Activated CD8-positive, alpha-beta T cell treated with anti-CD3 and anti-CD28 coated beads, Interleukin-2, amount 10 ng/mL, durations not matched to agents 7 days and 5 days (primary cell): ENCODE measurements at regions not wholly inside any gene's neighbourhood (a gene's known extent, or its start where the extent isn't known, plus 50 kb on each side); places are given as distances from the start of the nearest gene placed in this dataset.

ENCODE experiments used
- ATAC-seq: fragments of 150-1000 bp; cut with Tn5 transposase; one replicate; pipeline ENCODE4 v1.10.0; 2021; ENCODE audit warnings: moderate library complexity
- CTCF ChIA-PET: fragments of 350-600 bp; sonication (Branson Sonifier 250); formaldehyde crosslinking; loops from one replicate; lab custom pipeline; 2021; ENCODE audit warnings: antibody characterized with exemption; lab: Charles Lee
- POLR2A ChIA-PET: fragments of 350-600 bp; sonication (Branson Sonifier 250); formaldehyde crosslinking; loops from one replicate; lab custom pipeline; 2021; ENCODE audit warnings: antibody characterized with exemption; lab: Charles Lee
- DNase-seq: peaks from one replicate; pipeline ENCODE4 v3.0.0-alpha.2; 2020
- H3K27ac Mint-ChIP-seq: one replicate; pipeline ENCODE4 v1.8.0; 2021; ENCODE audit warnings: mild to moderate bottlenecking, mixed read lengths
- H3K27me3 Mint-ChIP-seq: one replicate; pipeline ENCODE4 v1.8.0; 2021; ENCODE audit warnings: low read depth, mixed read lengths
- H3K36me3 Mint-ChIP-seq: one replicate; pipeline ENCODE4 v1.8.0; 2021; ENCODE audit warnings: low read depth, mixed read lengths
- H3K4me1 Mint-ChIP-seq: one replicate; pipeline ENCODE4 v1.8.0; 2021; ENCODE audit warnings: low read depth, mixed read lengths
- H3K4me3 Mint-ChIP-seq: one replicate; pipeline ENCODE4 v1.8.0; 2021; ENCODE audit warnings: mild to moderate bottlenecking, mixed read lengths
- H3K9me3 Mint-ChIP-seq: one replicate; pipeline ENCODE4 v1.8.0; 2022; ENCODE audit warnings: mixed read lengths; ENCODE audit not compliant: insufficient read depth

- Mint-ChIP-seq H3K9me3 (no peaks in the 10 kb centered on the region), H3K36me3 (no peaks in the 10 kb centered on the region), H3K4me3 (no peak overlapping the region), H3K27me3 (peaks cover 12% of the 10 kb centered on the region), H3K4me1 (no peaks in the 10 kb centered on the region), H3K27ac (no peak overlapping the region)
- ChIA-PET CTCF (no interaction called here), POLR2A (no interaction called here)
- ATAC-seq = no peak
- no peak for DNase-seq
These were observed 102.8 kb upstream of the PFN2 start for GRCh38 chr3:150073513-150073912.

- Mint-ChIP-seq H3K9me3 (no peaks in the 10 kb centered on the region), H3K27ac (no peak overlapping the region), H3K4me1 (no peaks in the 10 kb centered on the region), H3K27me3 (peaks cover 12% of the 10 kb centered on the region), H3K36me3 (no peaks in the 10 kb centered on the region), H3K4me3 (no peak overlapping the region)
- POLR2A ChIA-PET = no interaction called here
- DNase-seq (no peak), ATAC-seq (no peak)
- CTCF ChIA-PET = no interaction called here
These were observed 102.3 kb upstream of the PFN2 start for GRCh38 chr3:150073031-150073430.

- POLR2A ChIA-PET = no interaction called here
- no peaks in the 10 kb centered on the region for H3K4me1 Mint-ChIP-seq
- no peaks in the 10 kb centered on the region for H3K36me3 Mint-ChIP-seq
- no peak overlapping the region for H3K4me3 Mint-ChIP-seq
- H3K27me3 Mint-ChIP-seq = peaks cover 12% of the 10 kb centered on the region
- no peak for ATAC-seq
- CTCF ChIA-PET = no interaction called here
- H3K27ac Mint-ChIP-seq = no peak overlapping the region
- no peaks in the 10 kb centered on the region for H3K9me3 Mint-ChIP-seq
- DNase-seq = no peak
These were observed 101.9 kb upstream of the PFN2 start for GRCh38 chr3:150072576-150072975.

GRCh38 chr3:150070271-150070670 is 99.6 kb upstream of the PFN2 start:
- no peak for DNase-seq
- Mint-ChIP-seq H3K36me3 (no peaks in the 10 kb centered on the region), H3K4me3 (no peak overlapping the region), H3K4me1 (no peaks in the 10 kb centered on the region), H3K27me3 (peaks cover 12% of the 10 kb centered on the region), H3K9me3 (no peaks in the 10 kb centered on the region), H3K27ac (no peak overlapping the region)
- ATAC-seq = no peak
- ChIA-PET POLR2A (interaction anchor here (0.6 kb wide), 1 partner anchor 384 kb away, joined by 4 read pairs; no protein-coding TSS in a partner anchor), CTCF (no interaction called here)

- ChIA-PET CTCF (no interaction called here), POLR2A (interaction anchor here (0.6 kb wide), 1 partner anchor 385 kb away, joined by 4 read pairs; no protein-coding TSS in a partner anchor)
- DNase-seq = no peak
- Mint-ChIP-seq H3K27ac (no peak overlapping the region), H3K4me1 (no peaks in the 10 kb centered on the region), H3K4me3 (no peak overlapping the region), H3K36me3 (no peaks in the 10 kb centered on the region), H3K9me3 (no peaks in the 10 kb centered on the region), H3K27me3 (peaks cover 14% of the 10 kb centered on the region)
- ATAC-seq = no peak
These were observed 98.9 kb upstream of the PFN2 start for GRCh38 chr3:150069633-150070032.

GRCh38 chr3:150069154-150069527 is 98.4 kb upstream of the PFN2 start:
- no peak overlapping the region for H3K27ac Mint-ChIP-seq
- H3K9me3 Mint-ChIP-seq = no peaks in the 10 kb centered on the region
- ATAC-seq (no peak), DNase-seq (no peak)
- H3K4me3 Mint-ChIP-seq = no peak overlapping the region
- peaks cover 14% of the 10 kb centered on the region for H3K27me3 Mint-ChIP-seq
- H3K4me1 Mint-ChIP-seq = no peaks in the 10 kb centered on the region
- CTCF ChIA-PET = no interaction called here
- no peaks in the 10 kb centered on the region for H3K36me3 Mint-ChIP-seq
- POLR2A ChIA-PET = no interaction called here

GRCh38 chr3:150068440-150069153 is 97.9 kb upstream of the PFN2 start:
- no peak overlapping the region for H3K4me3 Mint-ChIP-seq
- no peaks in the 10 kb centered on the region for H3K36me3 Mint-ChIP-seq
- ChIA-PET CTCF (no interaction called here), POLR2A (no interaction called here)
- DNase-seq (no peak), ATAC-seq (no peak)
- no peaks in the 10 kb centered on the region for H3K4me1 Mint-ChIP-seq
- no peaks in the 10 kb centered on the region for H3K9me3 Mint-ChIP-seq
- no peak overlapping the region for H3K27ac Mint-ChIP-seq
- peaks cover 17% of the 10 kb centered on the region for H3K27me3 Mint-ChIP-seq

GRCh38 chr3:150067561-150067960 is 96.9 kb upstream of the PFN2 start:
- CTCF ChIA-PET = no interaction called here

GRCh38 chr3:150064971-150065370 is 94.3 kb upstream of the PFN2 start:
- DNase-seq (no peak), ATAC-seq (no peak)
- H3K9me3 Mint-ChIP-seq = no peaks in the 10 kb centered on the region
- no peaks in the 10 kb centered on the region for H3K4me1 Mint-ChIP-seq
- POLR2A ChIA-PET = no interaction called here
- H3K27ac Mint-ChIP-seq = no peak overlapping the region
- no peak overlapping the region for H3K4me3 Mint-ChIP-seq
- H3K27me3 Mint-ChIP-seq = peaks cover 11% of the 10 kb centered on the region
- no peaks in the 10 kb centered on the region for H3K36me3 Mint-ChIP-seq
- CTCF ChIA-PET = no interaction called here

More at GRCh38 chr3:150067561-150067960, 96.9 kb upstream of the PFN2 start:
- no peak overlapping the region for H3K27ac Mint-ChIP-seq
- DNase-seq (no peak), ATAC-seq (no peak)
- H3K9me3 Mint-ChIP-seq = no peaks in the 10 kb centered on the region
- H3K4me3 Mint-ChIP-seq = no peak overlapping the region
- no peaks in the 10 kb centered on the region for H3K36me3 Mint-ChIP-seq
- H3K4me1 Mint-ChIP-seq = no peaks in the 10 kb centered on the region
- POLR2A ChIA-PET = no interaction called here
- H3K27me3 Mint-ChIP-seq = peaks cover 17% of the 10 kb centered on the region

GRCh38 chr3:150063237-150063636 is 92.5 kb upstream of the PFN2 start:
- no peak for ATAC-seq
- Mint-ChIP-seq H3K36me3 (no peaks in the 10 kb centered on the region), H3K9me3 (no peaks in the 10 kb centered on the region), H3K4me1 (no peaks in the 10 kb centered on the region), H3K27me3 (peaks cover 5% of the 10 kb centered on the region), H3K27ac (no peak overlapping the region), H3K4me3 (no peak overlapping the region)
- DNase-seq = no peak
- CTCF ChIA-PET = no interaction called here
- POLR2A ChIA-PET = no interaction called here

GRCh38 chr3:150062492-150062891 is 91.8 kb upstream of the PFN2 start:
- H3K9me3 Mint-ChIP-seq = no peaks in the 10 kb centered on the region
- no peaks in the 10 kb centered on the region for H3K4me1 Mint-ChIP-seq
- H3K27me3 Mint-ChIP-seq = peaks cover 5% of the 10 kb centered on the region
- ATAC-seq = no peak
- POLR2A ChIA-PET = no interaction called here
- no peak overlapping the region for H3K27ac Mint-ChIP-seq
- DNase-seq = no peak
- no peak overlapping the region for H3K4me3 Mint-ChIP-seq
- CTCF ChIA-PET = no interaction called here
- H3K36me3 Mint-ChIP-seq = no peaks in the 10 kb centered on the region

GRCh38 chr3:150061288-150062024 is 90.8 kb upstream of the PFN2 start:
- no peak for ATAC-seq
- H3K27ac Mint-ChIP-seq = no peak overlapping the region
- ChIA-PET CTCF (no interaction called here), POLR2A (no interaction called here)
- H3K27me3 Mint-ChIP-seq = peaks cover 6% of the 10 kb centered on the region
- no peak for DNase-seq
- no peaks in the 10 kb centered on the region for H3K36me3 Mint-ChIP-seq
- H3K9me3 Mint-ChIP-seq = no peaks in the 10 kb centered on the region
- H3K4me3 Mint-ChIP-seq = no peak overlapping the region
- no peaks in the 10 kb centered on the region for H3K4me1 Mint-ChIP-seq
